MM.1S (cell line): ENCODE measurements at regions not wholly inside any gene's neighbourhood (a gene's known extent, or its start where the extent isn't known, plus 50 kb on each side); places are given as distances from the start of the nearest gene placed in this dataset.

Experiments used
- CTCF ChIP-seq: fragments of 300-600 bp; sonication (generic); IDR thresholded peaks from 2 replicates; pipeline ENCODE4 v1.5.1; 2016; ENCODE audit warnings: antibody characterized with exemption, low read length, mixed read lengths
- EZH2 ChIP-seq: fragments of 300-600 bp; sonication (generic); optimal IDR thresholded peaks from 2 replicates; pipeline ENCODE3; 2017; ENCODE audit warnings: low read depth, mild to moderate bottlenecking, antibody characterized with exemption, low read length, mixed read lengths
- EZH2phosphoT487 ChIP-seq: fragments of 300-600 bp; sonication (generic); IDR thresholded peaks from 2 replicates; pipeline ENCODE4 v1.6.1; 2018; ENCODE audit warnings: antibody characterized with exemption, low read length

- TF ChIP-seq CTCF, result no peak
- TF ChIP-seq EZH2phosphoT487, result no peak
- TF ChIP-seq EZH2, result no peak
Measured at GRCh38 chr4:175460414-175460813, 351.6 kb downstream of the GPM6A start.
